ENCODE measurements at regions not wholly inside any gene's neighbourhood (a gene's known extent, or its start where the extent isn't known, plus 50 kb on each side); places are given as distances from the start of the nearest gene placed in this dataset.

GRCh38 chr2:16940214-16940613, 274.6 kb upstream of the CYRIA start (continued):
- TF ChIP-seq HDGF (IDR thresholded peaks at IDR 0.05) (no peak), HSF1 (IDR thresholded peaks at IDR 0.05; ENCODE audit: low read depth, low read length) (no peak), ZBED1 (IDR thresholded peaks at IDR 0.05; ENCODE audit: borderline replicate concordance) (no peak), POLR2AphosphoS2 (IDR thresholded peaks at IDR 0.05; ENCODE audit: low read depth, low read length) (no peak)

- BruUV-seq (replicated peaks), result no TSS peak
- SMC1A ChIA-PET (ENCODE audit: uncharacterized antibody, unreplicated experiment), result interaction anchor here (1.6 kb wide), 1 partner anchor 12 kb away, joined by 5 read pairs; no protein-coding TSS in a partner anchor
- TF ChIP-seq USF2 (IDR thresholded peaks at IDR 0.05; ENCODE audit: borderline replicate concordance, low read depth, low read length) (no peak), SIX5 (IDR thresholded peaks at IDR 0.05; ENCODE audit: low read depth, low read length, severe bottlenecking) (no peak), ZNF592 (IDR thresholded peaks at IDR 0.05) (no peak), TCF3 (IDR thresholded peaks at IDR 0.05; ENCODE audit: borderline replicate concordance, insufficient read depth, low read depth, low read length) (no peak), IRF5 (IDR thresholded peaks at IDR 0.05; ENCODE audit: borderline replicate concordance) (no peak), KLF5 (IDR thresholded peaks at IDR 0.05; ENCODE audit: partially characterized antibody) (no peak), POLR2A (IDR thresholded peaks at IDR 0.05; ENCODE audit: low read depth, low read length) (no peak), ESRRA (IDR thresholded peaks at IDR 0.05; ENCODE audit: low read length) (no peak)
These were observed 274.1 kb upstream of the CYRIA start for GRCh38 chr2:16939771-16940170.

More at GRCh38 chr2:16939771-16940170, 274.1 kb upstream of the CYRIA start:
- in situ Hi-C loops (cut with MboI), result no loop called here
- H3K36me3 ChIP-seq (ENCODE audit: control insufficient read depth in 2 of 2, insufficient read depth in 2 of 2, low read length in 1 of 2), result no peaks in the 10 kb centered on the region
- no peak overlapping the region for H3K4me3 ChIP-seq
- CTCF ChIA-PET, result no interaction called here
- H3K4me2 ChIP-seq (ENCODE audit: control insufficient read depth, insufficient read depth), result no peak overlapping the region
- no peak overlapping the region for H3K9ac ChIP-seq (ENCODE audit: control insufficient read depth, insufficient read depth, low read length)
- POLR2A ChIA-PET, result no interaction called here
- no peaks in the 10 kb centered on the region for H4K20me1 ChIP-seq (ENCODE audit: control insufficient read depth, insufficient read depth)
- RAD21 ChIA-PET (ENCODE audit: unreplicated experiment), result no interaction called here
- DNase-seq (ENCODE audit: low read depth, low spot score) (no peak), FAIRE-seq (no peak), ATAC-seq (no peak)
- H3K4me1 ChIP-seq (ENCODE audit: control insufficient read depth, insufficient read depth, low read length), result no peaks in the 10 kb centered on the region
- H2AFZ ChIP-seq (ENCODE audit: control insufficient read depth, low read depth, low read length), result no peak overlapping the region
- no peaks in the 10 kb centered on the region for H3K9me3 ChIP-seq (replicated peaks; ENCODE audit: control insufficient read depth, insufficient read depth, low read length)
- H3K79me2 ChIP-seq (ENCODE audit: control insufficient read depth, insufficient read depth, low read length), result no peaks in the 10 kb centered on the region
- intact Hi-C loops (cut with micrococcal nuclease; ENCODE audit: unreplicated experiment), result no loop called here
- H3K27ac ChIP-seq (ENCODE audit: control insufficient read depth, insufficient read depth), result no peak overlapping the region
- 0% methylated on average over 1 of the region's 1 CpG for WGBS (ENCODE audit: insufficient coverage, insufficient replicate concordance, low lambda C conversion rate, missing lambda C conversion rate)
- no peaks in the 10 kb centered on the region for H3K27me3 ChIP-seq (replicated peaks in 1 of 2; ENCODE audit: control insufficient read depth in 2 of 2, insufficient read depth in 2 of 2, low read length in 1 of 2)
